Retina (tissue), 1 donor: ENCODE measurements at regions not wholly inside any gene's neighbourhood (a gene's known extent, or its start where the extent isn't known, plus 50 kb on each side); places are given as distances from the start of the nearest gene placed in this dataset.

ENCODE experiments used
- DNase-seq: peaks from one replicate; pipeline ENCODE4 v3.0.0-alpha.2; 2016

GRCh38 chr4:79017481-79017880 lies 78.2 kb upstream of the PAQR3 start:
- DNase-seq: no peak

DNA sequence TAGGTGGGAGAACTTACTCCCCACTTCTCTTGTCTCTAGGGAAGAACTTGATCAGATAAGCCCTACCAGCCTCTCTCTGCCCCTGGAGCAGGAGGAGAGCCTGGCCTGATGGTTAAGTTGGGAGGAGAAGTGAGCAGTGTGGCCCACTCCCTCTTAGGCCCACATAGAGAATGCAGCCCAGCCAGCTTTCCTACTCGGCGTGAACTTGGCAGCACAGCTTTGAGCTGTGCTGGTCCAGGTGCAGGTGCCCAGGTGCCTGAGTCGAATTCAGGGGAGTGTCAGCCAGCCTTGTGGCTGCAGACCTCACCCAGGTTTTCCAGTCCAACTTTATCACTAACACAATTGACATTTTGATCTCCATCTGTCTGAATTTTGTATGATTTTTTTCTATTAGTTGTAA lies 77.6 kb upstream of the PAQR3 start:
- DNase-seq: no peak

GRCh38 chr4:79015411-79015810 lies 76.2 kb upstream of the PAQR3 start:
- DNase-seq: no peak

DNA sequence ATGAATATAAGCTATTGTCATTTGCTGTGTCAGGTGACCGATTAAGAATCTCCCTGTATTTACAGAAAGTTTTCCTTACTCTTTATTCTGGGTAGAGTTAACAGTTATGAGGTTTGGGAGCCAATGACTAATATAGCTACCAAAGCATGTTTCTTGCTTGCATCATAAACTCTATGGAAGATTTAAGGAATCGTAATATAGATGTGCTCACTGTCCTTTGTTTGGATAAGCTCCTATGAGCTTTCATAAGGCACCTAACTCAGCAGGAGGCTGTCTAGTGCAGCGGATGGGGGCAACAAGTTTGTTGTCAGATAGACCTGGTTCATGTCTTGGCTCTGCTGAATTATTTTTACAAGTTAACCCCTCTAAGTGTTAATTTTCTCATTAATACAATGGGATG lies 75.0 kb upstream of the PAQR3 start:
- DNase-seq: no peak

DNA sequence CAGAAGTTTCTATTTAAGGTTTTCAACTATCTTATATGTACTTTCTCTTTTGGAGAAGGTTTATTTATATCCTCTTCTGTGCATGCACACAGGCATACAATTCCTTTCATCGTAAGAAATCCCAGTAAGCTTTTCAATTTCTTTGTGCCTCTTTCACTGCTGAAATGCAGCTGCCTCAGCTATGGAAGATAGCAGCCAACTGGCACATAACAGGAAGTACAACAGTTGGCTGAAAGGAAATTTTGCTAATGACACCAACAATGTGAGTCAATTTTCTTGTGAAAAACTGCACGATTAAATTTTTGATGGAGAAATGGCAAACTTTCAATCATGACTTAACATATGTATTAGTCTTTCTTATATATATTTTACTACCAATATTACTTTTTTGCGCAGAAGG lies 74.5 kb upstream of the PAQR3 start:
- no peak for DNase-seq

GRCh38 chr4:78990938-78991810 lies 51.9 kb upstream of the PAQR3 start:
- DNase-seq: no peak

DNA sequence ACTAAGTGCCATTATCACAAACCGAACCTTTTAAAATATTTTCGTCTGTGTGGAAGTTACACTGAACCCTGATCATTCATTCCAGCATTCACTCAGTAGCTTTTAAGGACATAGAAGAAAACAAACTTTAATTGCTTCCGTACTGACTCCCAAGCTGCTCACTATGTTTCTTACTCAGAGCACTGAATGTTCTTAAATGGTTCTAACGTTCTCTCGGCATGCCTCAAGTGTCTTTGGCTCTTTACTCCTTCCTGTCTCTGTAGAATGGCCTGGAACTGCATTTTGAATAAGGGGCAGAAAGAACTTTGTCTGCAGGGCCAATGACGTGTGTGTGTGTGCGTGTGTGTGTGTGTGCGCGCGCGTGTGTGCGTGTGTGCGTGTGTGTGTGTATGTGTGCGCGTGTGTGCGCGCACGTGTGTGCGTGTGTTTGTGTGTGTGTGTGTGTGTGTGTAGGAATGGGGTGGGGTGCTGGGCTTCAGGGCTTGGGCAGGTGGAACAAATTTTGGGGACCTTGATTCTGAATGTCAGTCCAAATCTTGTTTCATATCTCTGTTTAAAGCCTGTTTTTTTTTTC lies 50.5 kb upstream of the PAQR3 start:
- no peak for DNase-seq
